GM23338 (cell line): ENCODE measurements at regions not wholly inside any gene's neighbourhood (a gene's known extent, or its start where the extent isn't known, plus 50 kb on each side); places are given as distances from the start of the nearest gene placed in this dataset.

ENCODE experiments used
- ATAC-seq: fragments of 200-7000 bp; cut with Tn5 transposase; 3 replicates; pipeline ENCODE4 v1.9.1; 2020
- DNase-seq: peaks from one replicate; pipeline ENCODE4 v3.0.0-alpha.2; 2015; ENCODE audit warnings: low spot score
- H2AFZ ChIP-seq: fragments of 200-600 bp; sonication (generic); 2 replicates; pipeline ENCODE4 v1.8.0; 2016; ENCODE audit warnings: antibody characterized with exemption, mild to moderate bottlenecking, moderate library complexity
- H3F3A ChIP-seq: fragments of 200-600 bp; sonication (generic); replicated peaks from 2 replicates; pipeline ENCODE4 v1.8.0; 2017; ENCODE audit warnings: antibody characterized with exemption, mixed run types, low read depth
- H3K27ac ChIP-seq: fragments of 200-600 bp; sonication (generic); 2 replicates; pipeline ENCODE4 v1.6.1; 2016; ENCODE audit warnings: low read depth
- H3K27me3 ChIP-seq: fragments of 200-600 bp; sonication (generic); 2 replicates; pipeline ENCODE4 v1.8.0; 2016; ENCODE audit warnings: mild to moderate bottlenecking, mixed run types, moderate library complexity; ENCODE audit not compliant: insufficient read depth
- H3K36me3 ChIP-seq: fragments of 200-600 bp; sonication (generic); 2 replicates; pipeline ENCODE4 v1.8.0; 2016; ENCODE audit warnings: mild to moderate bottlenecking; ENCODE audit not compliant: insufficient read depth
- H3K4me1 ChIP-seq: fragments of 200-600 bp; sonication (generic); 2 replicates; pipeline ENCODE4 v1.8.0; 2016; ENCODE audit warnings: mild to moderate bottlenecking, moderate library complexity; ENCODE audit not compliant: insufficient read depth
- H3K4me2 ChIP-seq: fragments of 200-600 bp; sonication (generic); 2 replicates; pipeline ENCODE4 v1.7.1; 2017; ENCODE audit warnings: mixed run types
- H3K4me3 ChIP-seq: fragments of 200-600 bp; sonication (generic); 2 replicates; pipeline ENCODE4 v1.6.1; 2016; ENCODE audit warnings: mixed run types
- H3K79me2 ChIP-seq: fragments of 200-600 bp; sonication (generic); replicated peaks from 2 replicates; pipeline ENCODE4 v1.8.0; 2017; ENCODE audit warnings: mild to moderate bottlenecking; ENCODE audit not compliant: insufficient read depth
- H3K9me2 ChIP-seq: fragments of 200-600 bp; sonication (generic); 2 replicates; pipeline ENCODE4 v1.8.0; 2017; ENCODE audit not compliant: insufficient read depth
- H4K20me1 ChIP-seq: fragments of 200-600 bp; sonication (generic); replicated peaks from 2 replicates; pipeline ENCODE4 v1.8.0; 2017; ENCODE audit warnings: mild to moderate bottlenecking; ENCODE audit not compliant: insufficient read depth
- H3K27ac Mint-ChIP-seq: 2 replicates; pipeline ENCODE4 v1.8.0; 2020; ENCODE audit warnings: inconsistent platforms, mild to moderate bottlenecking, moderate library complexity, mixed read lengths
- H3K27me3 Mint-ChIP-seq: 3 replicates; pipeline ENCODE4 v1.8.0; 2022; ENCODE audit warnings: low read depth, mild to moderate bottlenecking, moderate library complexity, mixed read lengths, inconsistent platforms; ENCODE audit not compliant: insufficient read depth, poor library complexity
- H3K36me3 Mint-ChIP-seq: 3 replicates; pipeline ENCODE4 v1.8.0; 2021; ENCODE audit warnings: low read depth, mild to moderate bottlenecking, inconsistent platforms, moderate library complexity, mixed read lengths
- H3K4me1 Mint-ChIP-seq: 3 replicates; pipeline ENCODE4 v1.8.0; 2020; ENCODE audit warnings: mild to moderate bottlenecking, inconsistent platforms, mixed read lengths
- H3K4me3 Mint-ChIP-seq: 3 replicates; pipeline ENCODE4 v1.8.0; 2021; ENCODE audit warnings: moderate library complexity, mild to moderate bottlenecking, inconsistent platforms, mixed read lengths
- H3K9me3 Mint-ChIP-seq: 3 replicates; pipeline ENCODE4 v1.8.0; 2020; ENCODE audit warnings: moderate library complexity, mild to moderate bottlenecking, inconsistent platforms, mixed read lengths
- NANOG ChIP-seq: IDR thresholded peaks from 2 replicates; pipeline ENCODE4 v1.6.1; 2016; ENCODE audit warnings: antibody characterized with exemption, borderline replicate concordance
- REST ChIP-seq: IDR thresholded peaks from one replicate; pipeline ENCODE4 v1.6.1; 2018; ENCODE audit warnings: antibody characterized with exemption; ENCODE audit not compliant: unreplicated experiment
- ZNF114 ChIP-seq: fragments of 250-450 bp; sonication (Bioruptor Pico); IDR thresholded peaks from 2 replicates; pipeline ENCODE4 v1.5.0; 2020; ENCODE audit warnings: mild to moderate bottlenecking, moderate library complexity
- TF ChIP-seq, protein P1 (sequence below): fragments of 250-450 bp; sonication (Bioruptor Pico); IDR thresholded peaks from 2 replicates; pipeline ENCODE4 v1.5.0; 2020; ENCODE audit warnings: mild to moderate bottlenecking, moderate library complexity

DNA sequence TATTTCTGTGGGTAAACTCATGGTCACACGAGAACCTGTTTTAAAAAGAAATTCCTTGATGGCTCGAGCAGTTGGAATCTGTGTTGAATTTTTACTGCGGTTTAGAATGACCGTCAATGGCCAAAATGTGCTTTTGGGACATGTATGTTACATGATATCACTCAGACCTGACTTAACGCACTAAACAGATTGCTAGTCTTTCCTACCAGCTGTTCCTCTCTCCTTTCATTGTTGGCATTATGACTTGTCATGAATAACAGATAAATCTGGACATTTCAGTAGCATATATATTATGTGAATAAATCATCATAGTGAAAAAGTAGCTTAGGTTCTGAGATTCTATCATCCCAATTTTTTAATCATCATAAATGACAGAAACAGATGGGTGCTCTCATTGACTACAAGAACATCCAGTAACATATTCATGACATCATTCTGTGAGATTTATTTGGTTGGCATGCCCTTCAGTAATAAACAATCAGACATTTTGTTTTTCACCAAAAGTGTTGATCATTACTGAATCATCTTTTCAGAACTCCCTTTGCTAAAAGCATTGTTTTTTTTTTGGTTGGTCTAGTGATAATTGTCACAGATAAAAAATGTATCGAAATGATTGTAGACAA is 57.9 kb upstream of the NAV3 start:
- Histone ChIP-seq H3F3A (no peaks in the 10 kb centered on the region), H3K4me1 (no peaks in the 10 kb centered on the region), H3K79me2 (no peaks in the 10 kb centered on the region), H3K4me2 (no peak overlapping the region), H4K20me1 (no peaks in the 10 kb centered on the region), H3K36me3 (no peaks in the 10 kb centered on the region), H3K4me3 (no peak overlapping the region), H3K9me2 (no peaks in the 10 kb centered on the region), H3K27me3 (no peaks in the 10 kb centered on the region), H2AFZ (no peak overlapping the region), H3K27ac (no peak overlapping the region)
- TF ChIP-seq, protein P1, sequence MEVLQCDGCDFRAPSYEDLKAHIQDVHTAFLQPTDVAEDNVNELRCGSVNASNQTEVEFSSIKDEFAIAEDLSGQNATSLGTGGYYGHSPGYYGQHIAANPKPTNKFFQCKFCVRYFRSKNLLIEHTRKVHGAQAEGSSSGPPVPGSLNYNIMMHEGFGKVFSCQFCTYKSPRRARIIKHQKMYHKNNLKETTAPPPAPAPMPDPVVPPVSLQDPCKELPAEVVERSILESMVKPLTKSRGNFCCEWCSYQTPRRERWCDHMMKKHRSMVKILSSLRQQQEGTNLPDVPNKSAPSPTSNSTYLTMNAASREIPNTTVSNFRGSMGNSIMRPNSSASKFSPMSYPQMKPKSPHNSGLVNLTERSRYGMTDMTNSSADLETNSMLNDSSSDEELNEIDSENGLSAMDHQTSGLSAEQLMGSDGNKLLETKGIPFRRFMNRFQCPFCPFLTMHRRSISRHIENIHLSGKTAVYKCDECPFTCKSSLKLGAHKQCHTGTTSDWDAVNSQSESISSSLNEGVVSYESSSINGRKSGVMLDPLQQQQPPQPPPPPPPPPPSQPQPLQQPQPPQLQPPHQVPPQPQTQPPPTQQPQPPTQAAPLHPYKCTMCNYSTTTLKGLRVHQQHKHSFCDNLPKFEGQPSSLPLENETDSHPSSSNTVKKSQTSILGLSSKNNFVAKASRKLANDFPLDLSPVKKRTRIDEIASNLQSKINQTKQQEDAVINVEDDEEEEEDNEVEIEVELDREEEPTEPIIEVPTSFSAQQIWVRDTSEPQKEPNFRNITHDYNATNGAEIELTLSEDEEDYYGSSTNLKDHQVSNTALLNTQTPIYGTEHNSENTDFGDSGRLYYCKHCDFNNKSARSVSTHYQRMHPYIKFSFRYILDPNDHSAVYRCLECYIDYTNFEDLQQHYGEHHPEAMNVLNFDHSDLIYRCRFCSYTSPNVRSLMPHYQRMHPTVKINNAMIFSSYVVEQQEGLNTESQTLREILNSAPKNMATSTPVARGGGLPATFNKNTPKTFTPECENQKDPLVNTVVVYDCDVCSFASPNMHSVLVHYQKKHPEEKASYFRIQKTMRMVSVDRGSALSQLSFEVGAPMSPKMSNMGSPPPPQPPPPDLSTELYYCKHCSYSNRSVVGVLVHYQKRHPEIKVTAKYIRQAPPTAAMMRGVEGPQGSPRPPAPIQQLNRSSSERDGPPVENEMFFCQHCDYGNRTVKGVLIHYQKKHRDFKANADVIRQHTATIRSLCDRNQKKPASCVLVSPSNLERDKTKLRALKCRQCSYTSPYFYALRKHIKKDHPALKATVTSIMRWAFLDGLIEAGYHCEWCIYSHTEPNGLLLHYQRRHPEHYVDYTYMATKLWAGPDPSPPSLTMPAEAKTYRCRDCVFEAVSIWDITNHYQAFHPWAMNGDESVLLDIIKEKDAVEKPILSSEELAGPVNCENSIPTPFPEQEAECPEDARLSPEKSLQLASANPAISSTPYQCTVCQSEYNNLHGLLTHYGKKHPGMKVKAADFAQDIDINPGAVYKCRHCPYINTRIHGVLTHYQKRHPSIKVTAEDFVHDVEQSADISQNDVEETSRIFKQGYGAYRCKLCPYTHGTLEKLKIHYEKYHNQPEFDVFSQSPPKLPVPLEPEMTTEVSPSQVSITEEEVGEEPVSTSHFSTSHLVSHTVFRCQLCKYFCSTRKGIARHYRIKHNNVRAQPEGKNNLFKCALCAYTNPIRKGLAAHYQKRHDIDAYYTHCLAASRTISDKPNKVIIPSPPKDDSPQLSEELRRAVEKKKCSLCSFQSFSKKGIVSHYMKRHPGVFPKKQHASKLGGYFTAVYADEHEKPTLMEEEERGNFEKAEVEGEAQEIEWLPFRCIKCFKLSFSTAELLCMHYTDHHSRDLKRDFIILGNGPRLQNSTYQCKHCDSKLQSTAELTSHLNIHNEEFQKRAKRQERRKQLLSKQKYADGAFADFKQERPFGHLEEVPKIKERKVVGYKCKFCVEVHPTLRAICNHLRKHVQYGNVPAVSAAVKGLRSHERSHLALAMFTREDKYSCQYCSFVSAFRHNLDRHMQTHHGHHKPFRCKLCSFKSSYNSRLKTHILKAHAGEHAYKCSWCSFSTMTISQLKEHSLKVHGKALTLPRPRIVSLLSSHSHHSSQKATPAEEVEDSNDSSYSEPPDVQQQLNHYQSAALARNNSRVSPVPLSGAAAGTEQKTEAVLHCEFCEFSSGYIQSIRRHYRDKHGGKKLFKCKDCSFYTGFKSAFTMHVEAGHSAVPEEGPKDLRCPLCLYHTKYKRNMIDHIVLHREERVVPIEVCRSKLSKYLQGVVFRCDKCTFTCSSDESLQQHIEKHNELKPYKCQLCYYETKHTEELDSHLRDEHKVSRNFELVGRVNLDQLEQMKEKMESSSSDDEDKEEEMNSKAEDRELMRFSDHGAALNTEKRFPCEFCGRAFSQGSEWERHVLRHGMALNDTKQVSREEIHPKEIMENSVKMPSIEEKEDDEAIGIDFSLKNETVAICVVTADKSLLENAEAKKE (CRISPR knock-in tag), result no peak
- no peak for TF ChIP-seq REST
- TF ChIP-seq NANOG, result no peak
- no peak for TF ChIP-seq ZNF114
- no peak overlapping the region for H3K4me3 Mint-ChIP-seq
- ATAC-seq, result no peak
- H3K27ac Mint-ChIP-seq, result no peak overlapping the region
- peaks cover 8% of the 10 kb centered on the region for H3K36me3 Mint-ChIP-seq
- H3K9me3 Mint-ChIP-seq, result peaks cover 13% of the 10 kb centered on the region
- no peak for DNase-seq
- H3K4me1 Mint-ChIP-seq, result no peaks in the 10 kb centered on the region; the same call in 2 of the 3 replicates
- H3K27me3 Mint-ChIP-seq, result no peaks in the 10 kb centered on the region
